SK-MEL-5 (cell line): ENCODE measurements at regions not wholly inside any gene's neighbourhood (a gene's known extent, or its start where the extent isn't known, plus 50 kb on each side); places are given as distances from the start of the nearest gene placed in this dataset.
"Not testable (repeated sequence)": the region's sequence is repeated elsewhere in the genome, so short reads cannot be mapped to it uniquely, and the experiment has no call there.

Experiments used
- DNase-seq: peaks from one replicate; pipeline ENCODE4 v3.0.0-alpha.2; 2016; ENCODE audit warnings: low read depth, low spot score
- in situ Hi-C: cut with HindIII; loops from 2 replicates; pipeline ENCODE4 v1.10.0; 2016; ENCODE audit warnings: low sequenced_read_pairs, high pct_unique_total_duplicates, low pct_unique_long_range_greater_than_20kb

DNA sequence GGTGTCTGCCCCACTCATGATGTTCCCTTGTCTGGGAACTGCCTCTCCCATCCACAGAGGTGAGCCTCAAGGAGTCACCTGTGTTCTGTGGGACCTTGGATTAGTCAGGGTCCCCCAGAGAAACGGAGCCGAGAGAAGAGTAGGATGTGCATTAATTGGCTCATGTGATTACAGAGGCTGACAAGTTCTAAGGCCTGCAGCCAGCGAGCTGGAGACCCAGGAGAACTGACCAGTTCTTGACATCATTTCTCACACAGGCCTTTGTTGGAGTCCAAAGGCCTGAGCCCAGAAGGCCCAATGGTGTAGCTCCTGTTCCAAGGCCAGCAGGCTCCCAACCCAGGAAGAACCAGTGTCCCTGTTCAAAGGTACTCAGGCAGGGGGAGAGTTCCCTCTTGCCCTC lies 186.6 kb downstream of the BCL2L11 start:
- DNase-seq, in situ Hi-C loops: not testable (repeated sequence)

- in situ Hi-C loops, DNase-seq: not testable (repeated sequence)
These were observed 188.7 kb downstream of the BCL2L11 start for GRCh38 chr2:111309231-111310075.

GRCh38 chr2:111310395-111310794 lies 189.7 kb downstream of the BCL2L11 start:
- in situ Hi-C loops, DNase-seq: not testable (repeated sequence)

- DNase-seq, in situ Hi-C loops: not testable (repeated sequence)
These were observed 190.9 kb downstream of the BCL2L11 start for GRCh38 chr2:111311568-111311967.

GRCh38 chr2:111312897-111313607 lies 192.3 kb downstream of the BCL2L11 start:
- in situ Hi-C loops, DNase-seq: not testable (repeated sequence)

DNA sequence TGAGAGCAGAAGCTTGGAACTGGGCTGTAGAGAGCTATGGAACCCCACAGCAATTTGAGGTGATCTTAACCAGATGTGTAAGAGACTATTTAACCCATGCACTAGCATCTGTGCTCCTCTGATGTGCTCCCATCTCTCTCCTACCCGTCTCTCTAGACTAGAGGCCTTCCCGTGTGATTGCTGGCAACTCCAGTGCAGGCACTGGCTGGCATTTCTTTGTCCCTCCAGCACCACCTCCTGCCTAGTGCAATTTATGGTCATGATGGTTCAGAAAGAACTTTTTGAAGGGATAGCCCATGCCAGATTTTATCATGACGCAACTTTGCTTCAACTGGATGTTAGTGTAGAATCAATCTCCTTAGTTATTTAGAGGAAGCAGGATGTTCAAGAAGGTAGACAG lies 193.0 kb downstream of the BCL2L11 start:
- in situ Hi-C loops, DNase-seq: not testable (repeated sequence)

- DNase-seq, in situ Hi-C loops: not testable (repeated sequence)
These were observed 194.6 kb downstream of the BCL2L11 start for GRCh38 chr2:111315188-111315917.

- in situ Hi-C loops, DNase-seq: not testable (repeated sequence)
These were observed 195.6 kb downstream of the BCL2L11 start for GRCh38 chr2:111316221-111316741.

DNA sequence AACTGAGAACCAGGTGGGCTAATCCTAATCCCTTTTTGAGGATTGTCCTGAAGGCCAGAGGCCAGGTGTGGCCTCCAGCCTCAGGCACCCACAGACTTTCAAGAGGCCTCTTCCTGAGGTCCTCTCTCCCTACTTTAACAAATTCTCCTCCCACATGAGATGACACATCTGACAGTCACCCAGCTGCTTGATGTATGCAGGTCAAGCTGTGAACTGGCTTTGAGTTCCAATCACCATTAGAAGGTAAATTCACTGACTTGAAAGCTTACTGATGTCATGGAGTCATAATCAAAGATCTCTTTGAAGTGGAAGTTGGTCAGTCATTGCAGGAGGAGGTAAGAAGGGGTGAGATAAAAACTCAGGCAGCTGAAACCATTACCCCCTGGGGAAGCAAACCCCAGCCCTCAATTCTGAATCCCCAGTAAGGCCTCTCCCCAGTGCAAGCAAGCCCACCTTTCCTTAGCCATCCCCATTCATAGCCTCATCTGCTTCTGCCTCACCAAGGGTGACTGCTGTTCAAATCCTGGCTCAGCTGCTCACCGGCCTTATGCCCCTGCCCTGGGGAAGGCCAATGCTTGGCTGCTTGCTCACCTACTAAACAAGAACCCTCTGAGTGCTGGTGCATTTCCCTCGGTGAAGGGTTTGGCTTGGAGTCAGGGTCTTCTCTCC lies 196.3 kb downstream of the BCL2L11 start:
- DNase-seq, in situ Hi-C loops: not testable (repeated sequence)

DNA sequence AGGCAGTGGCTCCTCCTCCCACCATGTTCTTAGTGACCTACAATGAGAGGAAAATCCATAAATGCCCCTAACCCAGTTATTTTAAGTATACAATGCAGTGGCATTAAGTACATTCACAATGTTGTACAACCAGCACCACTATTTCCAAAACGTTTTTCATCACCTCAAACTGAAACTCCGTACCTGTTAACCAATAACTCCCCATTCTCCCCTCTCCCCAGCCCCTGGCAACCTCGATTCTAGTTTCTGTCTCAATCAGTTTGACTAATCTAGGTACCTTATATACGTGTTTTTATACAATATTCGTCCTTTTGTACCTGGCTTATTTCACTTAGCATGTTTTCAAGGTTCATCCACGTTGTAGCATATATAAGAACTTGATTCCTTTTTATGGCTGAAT lies 198.8 kb downstream of the BCL2L11 start:
- in situ Hi-C loops, DNase-seq: not testable (repeated sequence)

GRCh38 chr2:111320264-111320663 lies 199.6 kb downstream of the BCL2L11 start:
- DNase-seq, in situ Hi-C loops: not testable (repeated sequence)

GRCh38 chr2:111320965-111321364 lies 200.3 kb downstream of the BCL2L11 start:
- DNase-seq, in situ Hi-C loops: not testable (repeated sequence)

DNA sequence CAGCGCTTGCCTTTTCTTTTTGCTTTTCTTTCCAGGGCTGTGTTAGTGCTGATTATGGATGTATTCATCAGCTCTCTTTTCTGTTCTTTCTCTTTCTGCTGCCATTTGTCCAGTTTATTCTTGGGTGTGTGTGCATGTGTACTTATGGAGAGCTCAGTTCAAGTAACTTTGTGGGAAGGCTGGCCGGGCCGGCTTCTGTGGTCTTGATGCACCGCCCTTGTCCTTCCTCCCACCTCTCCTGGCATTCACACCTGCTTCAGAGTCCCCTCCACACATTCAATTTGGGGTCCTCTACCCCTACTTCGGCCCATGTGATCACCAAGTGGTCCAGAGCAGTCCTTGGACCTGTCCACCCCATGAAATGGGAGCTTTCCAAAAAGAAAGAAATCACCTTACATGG lies 202.7 kb downstream of the BCL2L11 start:
- DNase-seq, in situ Hi-C loops: not testable (repeated sequence)

GRCh38 chr2:111327726-111328125 lies 207.0 kb downstream of the BCL2L11 start:
- in situ Hi-C loops = not testable (repeated sequence)

DNA sequence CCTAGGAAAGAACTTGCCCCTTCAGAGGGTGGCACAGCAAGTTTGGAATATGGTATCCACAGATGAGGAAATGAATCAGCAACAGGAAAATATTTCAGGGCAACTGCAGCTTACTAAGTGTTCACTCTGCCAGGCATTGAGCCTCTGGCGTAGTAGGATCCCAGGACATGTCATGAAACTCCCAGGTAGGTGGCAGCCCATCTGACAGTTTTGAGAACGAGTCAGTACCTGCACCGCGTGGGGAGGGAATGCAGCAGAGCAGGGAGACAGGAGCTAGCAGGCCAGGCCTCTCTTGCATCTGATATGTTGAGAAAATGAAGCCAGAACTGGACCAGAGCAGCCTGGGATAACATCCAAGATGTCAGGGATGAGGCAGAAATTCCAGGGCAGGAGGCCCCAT lies 208.6 kb downstream of the BCL2L11 start:
- in situ Hi-C loops, DNase-seq: not testable (repeated sequence)

More at GRCh38 chr2:111327726-111328125, 207.0 kb downstream of the BCL2L11 start:
- DNase-seq = not testable (repeated sequence)

- in situ Hi-C loops, DNase-seq: not testable (repeated sequence)
These were observed 210.5 kb downstream of the BCL2L11 start for GRCh38 chr2:111331099-111331724.
